Right atrium auricular region (tissue), 2 donors: ENCODE measurements at regions not wholly inside any gene's neighbourhood (a gene's known extent, or its start where the extent isn't known, plus 50 kb on each side); places are given as distances from the start of the nearest gene placed in this dataset.
"Not testable (repeated sequence)": the region's sequence is repeated elsewhere in the genome, so short reads cannot be mapped to it uniquely, and the experiment has no call there.

Experiments
- DNase-seq: peaks from one replicate; pipeline ENCODE4 v3.0.0-alpha.2; 2019; ENCODE audit warnings: low spot score
- H3K27ac ChIP-seq, 2 donors: fragments of 200-600 bp; sonication (generic); 1 replicate in 1 of 2; 2 replicates in 1 of 2; pipeline ENCODE4 v1.5.1; 2016 to 2019
- H3K27me3 ChIP-seq, 2 donors: fragments of 200-600 bp; sonication (generic); one replicate each; pipeline versions ENCODE4 v1.5.1 to v1.6.0; 2017 to 2019
- H3K36me3 ChIP-seq: fragments of 200-600 bp; sonication (generic); one replicate; pipeline ENCODE4 v1.5.1; 2016
- H3K4me1 ChIP-seq, 2 donors: fragments of 200-600 bp; sonication (generic); one replicate each; pipeline versions ENCODE4 v1.5.1 to v1.6.0; 2017 to 2019
- H3K4me3 ChIP-seq, 2 donors: fragments of 200-600 bp; sonication (generic); 1 replicate in 1 of 2; 2 replicates in 1 of 2; pipeline ENCODE4 v1.5.1; 2017 to 2019; ENCODE audit warnings: mild to moderate bottlenecking in 1 of 2, moderate library complexity in 1 of 2
- H3K9me3 ChIP-seq, 2 donors: fragments of 200-600 bp; sonication (generic); one replicate each; pipeline ENCODE4 v1.5.1; 2019
- TF ChIP-seq, protein P1 (sequence below), 2 donors: fragments of 200-600 bp; sonication (generic); IDR thresholded peaks; one replicate each; pipeline ENCODE4 v1.5.1; 2019; ENCODE audit warnings: antibody characterized with exemption in 2 of 2

DNA sequence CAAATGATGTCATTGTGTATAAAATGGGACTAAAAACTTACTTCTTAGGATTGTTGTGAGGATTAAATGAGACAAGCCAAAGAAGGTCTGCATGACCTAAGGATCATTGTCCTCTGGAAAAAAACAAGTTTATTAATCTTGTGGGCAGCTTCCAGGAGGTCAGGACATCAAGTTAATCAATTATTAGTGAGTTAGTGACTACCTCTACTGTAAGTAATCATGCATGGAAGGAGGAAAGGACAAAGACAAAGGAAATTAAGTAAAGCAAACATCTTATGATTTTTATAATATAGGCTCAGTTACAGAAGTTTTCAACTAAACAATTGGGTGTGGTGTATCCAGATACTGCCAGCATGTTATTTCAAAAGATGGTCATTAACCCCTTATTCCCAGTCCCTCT, 129.3 kb upstream of the TUT7 start:
- Histone ChIP-seq H3K4me1 (no peaks in the 10 kb centered on the region), H3K9me3 (no peaks in the 10 kb centered on the region), H3K4me3 (no peak overlapping the region), H3K27me3 (no peaks in the 10 kb centered on the region), H3K27ac (no peak overlapping the region), H3K36me3 (no peaks in the 10 kb centered on the region)
- TF ChIP-seq, protein P1, sequence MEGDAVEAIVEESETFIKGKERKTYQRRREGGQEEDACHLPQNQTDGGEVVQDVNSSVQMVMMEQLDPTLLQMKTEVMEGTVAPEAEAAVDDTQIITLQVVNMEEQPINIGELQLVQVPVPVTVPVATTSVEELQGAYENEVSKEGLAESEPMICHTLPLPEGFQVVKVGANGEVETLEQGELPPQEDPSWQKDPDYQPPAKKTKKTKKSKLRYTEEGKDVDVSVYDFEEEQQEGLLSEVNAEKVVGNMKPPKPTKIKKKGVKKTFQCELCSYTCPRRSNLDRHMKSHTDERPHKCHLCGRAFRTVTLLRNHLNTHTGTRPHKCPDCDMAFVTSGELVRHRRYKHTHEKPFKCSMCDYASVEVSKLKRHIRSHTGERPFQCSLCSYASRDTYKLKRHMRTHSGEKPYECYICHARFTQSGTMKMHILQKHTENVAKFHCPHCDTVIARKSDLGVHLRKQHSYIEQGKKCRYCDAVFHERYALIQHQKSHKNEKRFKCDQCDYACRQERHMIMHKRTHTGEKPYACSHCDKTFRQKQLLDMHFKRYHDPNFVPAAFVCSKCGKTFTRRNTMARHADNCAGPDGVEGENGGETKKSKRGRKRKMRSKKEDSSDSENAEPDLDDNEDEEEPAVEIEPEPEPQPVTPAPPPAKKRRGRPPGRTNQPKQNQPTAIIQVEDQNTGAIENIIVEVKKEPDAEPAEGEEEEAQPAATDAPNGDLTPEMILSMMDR (IDR thresholded peaks at IDR 0.05), result no peak
- no peak for DNase-seq

DNA sequence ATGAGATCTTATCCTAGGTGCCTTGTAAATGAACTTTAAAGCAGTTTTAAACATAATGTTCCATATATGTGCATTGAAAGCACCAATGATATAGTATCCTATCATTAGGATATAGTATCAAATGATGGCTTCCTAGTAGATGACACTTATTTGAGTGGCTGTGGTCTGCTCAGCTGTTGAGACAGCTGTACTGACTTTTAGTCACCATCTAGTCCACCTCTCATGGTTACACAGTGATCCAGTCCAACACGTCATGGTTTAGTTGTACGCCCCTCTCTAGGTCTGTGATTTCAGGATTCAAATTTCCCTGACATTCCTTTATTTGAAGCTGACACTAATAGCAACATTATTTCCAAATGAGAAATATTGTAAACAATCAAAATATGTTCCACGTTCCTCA, 127.3 kb upstream of the TUT7 start:
- no peaks in the 10 kb centered on the region for H3K36me3 ChIP-seq
- no peak overlapping the region for H3K4me3 ChIP-seq
- H3K4me1 ChIP-seq, result no peaks in the 10 kb centered on the region
- TF ChIP-seq, protein P1 (IDR thresholded peaks at IDR 0.05), result no peak
- H3K9me3 ChIP-seq, result no peaks in the 10 kb centered on the region
- H3K27me3 ChIP-seq, result no peaks in the 10 kb centered on the region
- no peak overlapping the region for H3K27ac ChIP-seq
- DNase-seq, result no peak

DNA sequence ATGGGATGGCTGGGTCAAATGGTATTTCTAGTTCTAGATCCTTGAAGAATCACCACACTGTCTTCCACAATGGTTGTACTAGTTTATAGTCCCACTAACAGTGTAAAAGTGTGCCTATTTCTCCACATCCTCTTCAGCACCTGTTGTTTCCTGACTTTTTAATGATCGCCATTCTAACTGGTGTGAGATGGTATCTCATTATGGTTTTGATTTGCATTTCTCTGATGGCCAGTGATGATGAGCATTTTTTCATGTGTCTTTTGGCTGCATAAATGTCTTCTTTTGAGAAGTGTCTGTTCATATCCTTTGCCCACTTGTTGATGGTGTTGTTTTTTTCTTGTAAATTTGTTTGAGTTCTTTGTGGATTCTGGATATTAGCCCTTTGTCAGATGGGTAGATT, 121.0 kb upstream of the TUT7 start:
- H3K27me3 ChIP-seq, DNase-seq, H3K4me1 ChIP-seq, H3K9me3 ChIP-seq, H3K27ac ChIP-seq, H3K4me3 ChIP-seq, H3K36me3 ChIP-seq: not testable (repeated sequence)

DNA sequence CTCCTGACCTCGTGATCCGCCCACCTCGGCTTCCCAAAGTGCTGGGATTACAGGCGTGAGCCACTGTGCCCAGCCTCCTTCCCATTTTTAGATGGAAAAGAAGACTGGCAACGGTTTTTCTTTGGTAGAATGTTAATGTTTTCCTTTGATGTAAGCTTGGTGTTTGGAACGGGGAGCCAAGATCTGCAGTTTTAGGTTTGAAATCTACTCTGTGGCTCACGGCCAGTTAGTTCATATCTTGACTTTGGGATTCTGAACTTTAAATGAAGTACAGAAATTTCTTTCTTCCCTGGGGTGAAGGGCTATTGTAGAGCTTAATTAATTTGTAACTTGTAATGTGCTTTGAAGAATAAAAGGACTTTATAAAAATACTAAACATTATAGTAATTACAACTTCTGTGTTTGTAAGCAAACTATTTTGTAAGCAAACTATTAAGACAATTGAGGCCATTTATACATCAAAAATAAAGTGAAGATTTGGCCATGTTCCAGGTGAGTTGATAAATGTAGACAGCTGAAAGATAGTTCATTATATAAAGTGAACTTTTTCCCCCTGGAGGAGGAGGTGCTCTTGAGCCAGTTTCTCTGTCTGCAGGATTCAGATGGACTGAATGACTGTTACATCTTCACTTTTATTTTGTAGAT, 117.1 kb upstream of the TUT7 start:
- no peak for DNase-seq
- TF ChIP-seq, protein P1 (IDR thresholded peaks at IDR 0.05), result no peak
- Histone ChIP-seq H3K4me1 (no peaks in the 10 kb centered on the region), H3K36me3 (no peaks in the 10 kb centered on the region), H3K27ac (no peak overlapping the region), H3K9me3 (no peaks in the 10 kb centered on the region), H3K4me3 (no peak overlapping the region), H3K27me3 (no peaks in the 10 kb centered on the region)

DNA sequence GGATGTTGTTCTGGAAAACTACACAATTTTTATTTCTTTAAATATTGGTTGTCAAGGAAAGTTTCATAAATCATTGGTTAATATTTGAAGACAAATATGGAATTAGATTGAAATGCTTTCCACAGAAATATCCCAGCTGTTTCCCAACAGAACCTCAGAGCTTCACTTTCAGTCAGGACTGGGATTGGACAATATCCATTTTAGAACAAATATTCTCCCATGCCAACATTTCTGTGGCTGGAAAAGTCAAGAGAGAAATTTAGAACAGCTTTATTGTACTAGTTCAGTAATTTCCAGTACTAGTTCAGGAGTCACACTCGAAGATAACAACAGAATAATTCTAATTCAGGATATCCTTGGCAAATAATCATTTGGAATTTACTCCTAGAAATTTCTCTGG, 116.1 kb upstream of the TUT7 start:
- Histone ChIP-seq H3K4me1 (no peaks in the 10 kb centered on the region), H3K27ac (no peak overlapping the region)
- no peak for DNase-seq

DNA sequence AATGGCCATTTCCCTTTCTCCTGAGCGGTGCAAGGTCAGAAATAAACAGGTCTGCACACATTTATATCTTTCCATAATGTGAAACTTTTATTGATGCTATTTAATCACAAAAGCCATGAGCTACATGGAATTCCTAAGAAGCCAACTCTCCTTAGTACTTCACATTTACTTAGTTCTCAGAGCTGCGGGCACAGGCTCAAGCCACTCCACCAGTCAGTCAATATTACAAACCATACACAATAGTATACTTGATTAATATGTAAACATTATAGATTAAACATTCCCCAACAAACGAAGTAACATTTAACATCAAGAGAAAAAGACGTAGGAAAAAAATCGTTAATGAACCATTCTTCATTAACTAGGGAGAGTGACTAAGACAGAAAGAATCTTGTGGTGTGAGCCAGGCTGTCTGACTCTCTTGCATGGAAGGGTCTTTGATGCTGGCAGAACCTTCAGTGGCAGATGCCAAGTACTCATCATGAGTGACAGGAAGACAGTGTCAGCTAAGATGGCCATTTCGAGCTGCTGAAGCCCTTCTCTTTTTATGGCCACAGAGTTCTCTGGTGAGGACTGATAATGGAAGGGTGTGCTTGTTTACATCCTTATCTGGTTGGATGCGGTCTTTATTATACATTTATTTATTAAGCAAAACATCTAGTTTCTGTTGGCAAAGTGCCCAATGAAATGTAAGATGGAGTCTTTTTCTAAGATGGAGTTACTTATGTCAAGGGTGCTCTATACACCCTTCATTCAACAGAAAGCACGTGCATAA, 115.5 kb upstream of the TUT7 start:
- H3K36me3 ChIP-seq, result no peaks in the 10 kb centered on the region
- no peak overlapping the region for H3K4me3 ChIP-seq
- no peaks in the 10 kb centered on the region for H3K27me3 ChIP-seq
- no peak overlapping the region for H3K27ac ChIP-seq
- no peak for DNase-seq
- no peaks in the 10 kb centered on the region for H3K9me3 ChIP-seq
- TF ChIP-seq, protein P1 (IDR thresholded peaks at IDR 0.05), result no peak
- no peaks in the 10 kb centered on the region for H3K4me1 ChIP-seq

More for the DNA sequence above, 116.1 kb upstream of the TUT7 start:
- no peak overlapping the region for H3K4me3 ChIP-seq
- TF ChIP-seq, protein P1 (IDR thresholded peaks at IDR 0.05), result no peak
- H3K27me3 ChIP-seq, result no peaks in the 10 kb centered on the region
- H3K36me3 ChIP-seq, result no peaks in the 10 kb centered on the region
- H3K9me3 ChIP-seq, result no peaks in the 10 kb centered on the region
